ENCODE measurements at regions not wholly inside any gene's neighbourhood (a gene's known extent, or its start where the extent isn't known, plus 50 kb on each side); places are given as distances from the start of the nearest gene placed in this dataset.

DNA sequence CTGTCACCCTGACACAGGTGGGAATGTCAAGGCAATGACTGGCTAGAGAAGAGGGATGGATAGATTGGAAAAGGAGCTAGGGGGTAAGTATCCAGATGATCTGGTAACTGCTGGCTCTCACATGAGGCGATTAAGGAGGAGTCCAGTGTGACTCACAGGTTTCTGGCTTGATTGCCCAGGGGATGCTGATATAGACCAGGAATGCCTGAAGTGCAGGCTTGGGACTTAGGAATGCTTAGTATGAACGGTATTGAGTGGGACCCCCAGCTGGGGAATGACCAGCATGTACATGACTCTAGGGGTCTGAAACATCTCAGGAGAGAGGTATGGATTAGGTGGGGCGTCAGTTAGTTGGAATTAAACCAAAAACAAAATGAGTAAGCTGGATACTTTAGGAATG is 65.8 kb upstream of the PRPS1 start:
- TF ChIP-seq CTCF (IDR thresholded peaks at IDR 0.05 in 4 of 5, conservative IDR thresholded peaks at IDR 0.05 in 1 of 5): no peak
- no peak for TF ChIP-seq POLR2A (IDR thresholded peaks at IDR 0.05)
